ENCODE measurements at regions not wholly inside any gene's neighbourhood (a gene's known extent, or its start where the extent isn't known, plus 50 kb on each side); places are given as distances from the start of the nearest gene placed in this dataset.

DNA sequence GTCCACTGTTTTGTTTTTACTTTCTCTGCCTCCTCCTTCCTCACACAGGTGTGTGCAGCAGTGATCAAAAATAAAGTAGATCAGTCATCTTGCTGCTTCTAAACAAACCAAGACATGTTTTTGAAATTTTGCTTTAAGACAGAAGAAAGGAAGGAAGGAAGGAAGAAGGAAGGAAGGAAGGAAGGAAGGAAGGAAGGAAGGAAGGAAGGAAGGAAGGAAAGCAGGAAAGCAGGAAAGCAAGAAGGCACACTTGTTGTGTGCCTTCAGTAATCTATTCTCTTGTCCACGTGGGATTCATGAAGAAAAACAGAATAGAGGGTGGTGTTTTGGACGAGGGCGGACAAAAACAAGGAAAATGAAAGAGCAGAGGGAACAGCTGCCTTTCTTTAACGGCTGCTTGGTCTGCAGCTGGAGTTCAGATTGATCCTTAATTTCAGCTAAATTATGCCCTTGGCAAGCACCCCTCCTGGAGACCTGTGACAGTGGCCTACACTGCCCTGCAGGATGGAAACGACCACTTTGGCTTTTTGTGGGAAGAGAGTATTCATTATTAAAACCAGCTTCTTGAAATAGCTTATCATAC, 188.5 kb upstream of the IRX3 start:
- no peak for DNase-seq (ENCODE audit: low spot score)

DNA sequence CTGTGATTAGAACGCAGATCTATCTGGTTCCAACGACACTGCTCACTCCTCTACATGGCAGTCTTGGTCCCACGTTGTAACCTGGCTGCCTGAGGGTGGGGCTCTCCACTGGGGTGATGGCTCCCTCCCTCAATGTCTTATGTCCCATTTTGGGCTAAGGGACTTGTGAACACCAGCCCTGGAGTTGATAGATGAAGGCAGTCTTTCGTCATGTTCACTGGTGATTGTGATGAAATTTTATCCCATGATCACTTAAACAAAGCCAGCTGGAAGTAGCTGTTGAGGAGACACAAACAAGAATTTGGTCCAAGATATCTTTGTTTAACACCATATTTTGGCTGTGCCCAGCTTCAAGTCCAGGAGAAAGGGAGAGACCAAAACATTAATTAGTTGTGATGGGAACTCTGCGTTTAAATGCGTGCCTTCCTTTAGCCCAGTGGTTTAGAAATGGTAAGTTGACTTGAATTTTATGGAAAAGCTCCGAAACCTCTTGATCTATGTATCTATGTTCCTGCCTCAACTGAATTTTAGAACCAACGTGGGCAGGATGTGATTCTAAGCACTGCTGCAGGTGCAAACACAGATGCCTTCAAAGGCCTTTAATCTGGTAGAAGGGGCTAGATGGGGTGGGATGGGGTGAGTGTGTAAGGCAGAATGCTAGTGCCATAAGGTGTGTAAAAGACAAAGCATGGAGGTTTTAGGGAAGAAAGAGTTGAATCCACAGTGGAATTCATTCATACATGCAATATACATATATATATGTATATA, 186.8 kb upstream of the IRX3 start:
- DNase-seq (ENCODE audit: low spot score) = no peak

DNA sequence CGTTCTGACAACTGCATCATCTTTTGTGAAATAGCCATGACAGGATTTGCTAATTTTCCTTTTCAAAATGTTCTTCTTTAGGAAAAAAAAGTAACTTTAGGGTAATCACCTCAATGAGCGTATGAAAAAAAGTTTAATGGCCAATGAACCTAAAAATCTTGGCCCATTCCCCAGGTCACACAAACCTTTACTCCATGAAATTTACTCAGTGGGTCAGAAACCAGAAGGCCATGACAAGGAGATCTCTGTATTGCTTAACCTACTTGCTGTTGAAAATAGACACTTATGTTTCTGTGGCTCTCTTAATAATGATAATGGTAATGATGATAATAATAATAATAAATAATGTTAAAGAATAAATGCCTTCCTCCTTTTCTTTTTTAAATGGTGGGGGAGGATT, 180.8 kb upstream of the IRX3 start:
- DNase-seq (ENCODE audit: low spot score) = no peak

DNA sequence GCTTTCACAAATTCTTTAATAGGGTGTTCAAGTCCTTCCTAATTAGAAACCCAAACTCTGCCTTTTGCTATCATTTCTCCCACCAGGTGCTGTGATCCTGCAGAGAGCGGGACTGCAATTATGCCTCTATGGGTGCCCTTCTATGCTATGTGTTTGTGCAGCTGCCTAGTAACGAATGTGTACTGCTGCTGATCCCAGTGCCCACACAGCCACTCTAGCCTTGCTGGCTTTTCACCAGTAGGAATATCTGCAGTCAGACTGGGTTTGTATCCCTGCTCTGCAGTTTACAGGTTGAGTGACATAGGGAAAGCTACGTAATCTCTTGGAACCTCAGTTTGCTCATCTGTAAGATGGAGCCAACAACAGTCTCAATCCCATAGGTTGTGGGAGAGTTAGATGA, 179.6 kb upstream of the IRX3 start:
- DNase-seq (ENCODE audit: low spot score) = no peak

DNA sequence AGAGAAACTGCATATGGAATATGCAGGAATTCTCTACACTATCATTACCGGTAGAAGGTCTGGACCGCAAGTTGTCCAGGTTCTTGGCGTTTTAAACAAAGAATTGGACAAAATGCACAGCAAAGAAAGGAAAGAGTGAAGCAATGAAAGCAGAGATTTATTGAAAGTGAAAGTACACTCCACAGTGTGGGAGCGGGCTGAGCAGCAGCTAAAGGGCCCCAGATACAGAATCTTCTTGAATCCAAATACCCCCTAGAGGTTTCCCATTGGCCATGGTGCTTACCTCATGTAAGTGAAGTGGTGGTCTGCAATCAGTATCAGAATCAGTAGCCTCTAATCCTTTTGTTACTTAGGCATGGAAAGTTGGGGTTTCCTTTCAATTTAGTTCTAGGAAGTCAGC, 178.5 kb upstream of the IRX3 start:
- no peak for DNase-seq (ENCODE audit: low spot score)

DNA sequence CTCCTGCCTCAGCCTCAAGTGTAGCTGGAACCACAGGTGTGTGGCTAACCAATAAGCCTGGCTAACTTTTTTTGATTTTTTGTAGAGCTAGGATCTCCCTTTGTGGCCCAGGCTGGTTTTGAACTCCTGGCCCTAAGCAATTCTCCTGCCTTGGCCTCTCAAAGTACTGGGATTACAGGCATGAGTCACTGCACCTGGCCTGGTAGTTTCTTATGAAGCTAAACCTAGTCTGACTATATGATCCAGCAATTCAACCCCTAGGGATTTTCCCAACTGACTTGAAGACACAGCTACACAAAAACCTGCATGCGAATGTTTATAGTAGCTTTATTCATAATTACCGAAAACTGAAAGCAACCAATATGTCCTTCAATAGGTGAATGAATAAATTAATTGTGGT, 176.2 kb upstream of the IRX3 start:
- DNase-seq (ENCODE audit: low spot score) = no peak

DNA sequence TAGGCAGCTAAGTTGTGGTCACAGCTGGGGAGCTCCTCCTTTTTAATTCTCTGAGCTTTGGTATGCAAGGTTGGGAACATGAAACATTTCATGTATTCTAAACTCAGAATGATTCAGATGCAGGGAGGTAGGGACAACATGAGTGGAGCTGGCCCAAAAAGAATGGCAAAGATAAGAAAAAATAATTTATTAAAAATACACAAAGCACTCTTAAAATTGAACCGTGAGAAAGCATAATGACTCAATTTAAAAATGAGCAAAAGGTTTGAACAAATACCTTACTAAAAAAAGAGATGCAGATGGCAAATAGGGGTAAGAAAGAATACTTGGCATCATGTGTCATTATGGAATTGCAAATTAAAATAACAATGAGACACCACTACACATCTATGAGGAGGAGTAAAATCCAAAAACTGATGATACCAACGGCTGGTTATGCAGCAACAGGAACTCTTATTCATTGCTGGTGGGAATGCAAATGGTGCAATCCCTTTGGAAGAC, 175.6 kb upstream of the IRX3 start:
- no peak for DNase-seq (ENCODE audit: low spot score)

DNA sequence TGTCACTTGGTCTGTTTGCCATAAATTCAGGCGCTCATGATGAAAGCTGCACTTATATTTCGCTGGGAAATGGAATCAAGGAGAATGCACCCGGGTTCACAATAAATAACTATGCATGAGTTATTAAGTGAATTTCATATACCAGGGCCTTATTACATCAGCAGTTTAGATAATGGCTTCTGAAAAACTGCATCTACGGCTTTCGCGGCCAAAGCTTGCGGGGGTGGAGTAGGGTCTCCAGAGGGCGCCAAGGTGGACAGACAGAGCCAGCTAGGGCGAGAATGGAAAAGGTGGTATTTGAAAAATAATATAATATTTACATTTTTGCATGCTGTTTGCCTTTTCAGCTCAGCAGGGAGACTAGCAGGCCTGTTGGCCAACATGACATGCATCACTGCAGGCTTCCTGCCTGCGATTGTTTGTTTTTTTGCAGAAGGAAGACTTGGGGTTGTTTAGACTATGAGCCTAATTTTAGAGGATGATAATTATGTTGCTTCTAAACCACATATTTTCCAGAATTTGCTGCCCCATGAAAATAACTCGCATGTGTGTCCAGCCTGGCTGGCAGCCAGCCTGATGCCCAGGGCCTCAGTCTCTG, 173.8 kb upstream of the IRX3 start:
- no peak for DNase-seq (ENCODE audit: low spot score)

DNA sequence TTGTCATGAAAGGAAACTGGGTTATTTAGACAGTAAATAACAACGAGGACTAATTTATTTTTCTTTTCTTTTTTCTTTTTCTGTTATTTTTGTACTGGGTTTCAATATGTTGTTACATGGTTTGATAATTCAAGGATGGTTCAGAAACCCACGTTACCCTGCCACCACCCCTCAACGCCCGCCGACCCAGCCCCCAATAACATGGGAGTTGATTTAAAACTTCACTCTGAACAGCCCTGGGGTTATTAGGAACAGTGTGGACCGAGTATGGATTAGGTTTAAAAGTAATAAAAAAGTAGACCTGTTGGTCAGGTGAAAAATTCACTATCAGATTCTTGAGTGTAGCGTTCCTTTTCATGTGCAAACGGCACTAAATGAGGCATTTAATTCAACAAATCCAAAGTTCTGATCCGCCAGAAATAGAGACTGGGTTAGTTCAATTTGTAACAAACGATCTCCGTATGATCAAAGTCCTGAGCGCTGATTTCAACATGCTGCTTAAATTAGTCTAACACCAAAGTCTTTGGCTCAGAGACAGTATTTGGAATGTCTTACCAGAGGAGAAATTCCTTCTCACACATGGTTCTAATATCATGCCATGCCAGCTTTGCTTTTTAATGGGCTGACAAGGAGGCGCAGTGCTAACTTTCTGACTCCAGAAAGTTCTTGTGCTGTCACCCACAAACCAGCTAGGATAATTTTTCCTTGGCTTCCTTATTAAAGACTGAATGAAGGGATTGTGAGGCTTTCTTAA, 173.1 kb upstream of the IRX3 start:
- DNase-seq (ENCODE audit: low spot score) = no peak

DNA sequence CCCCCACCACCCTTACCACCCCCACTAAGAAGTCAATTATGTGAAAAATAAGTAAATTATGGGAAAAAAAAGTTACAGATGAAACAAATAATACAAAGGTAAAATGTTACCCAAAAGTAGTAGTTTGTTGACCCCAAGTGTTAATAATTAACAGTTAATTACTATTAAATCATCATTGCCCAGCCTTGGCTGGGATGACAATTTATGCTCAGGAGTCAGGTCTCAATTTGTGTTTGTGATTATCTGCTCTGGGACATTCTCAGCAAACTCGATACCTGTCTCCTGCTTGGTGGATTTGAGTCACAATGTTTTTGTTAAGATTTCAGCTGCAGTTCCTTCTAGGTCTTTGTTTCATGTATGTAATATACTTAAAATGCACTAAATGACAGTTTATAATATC, 172.3 kb upstream of the IRX3 start:
- no peak for DNase-seq (ENCODE audit: low spot score)

DNA sequence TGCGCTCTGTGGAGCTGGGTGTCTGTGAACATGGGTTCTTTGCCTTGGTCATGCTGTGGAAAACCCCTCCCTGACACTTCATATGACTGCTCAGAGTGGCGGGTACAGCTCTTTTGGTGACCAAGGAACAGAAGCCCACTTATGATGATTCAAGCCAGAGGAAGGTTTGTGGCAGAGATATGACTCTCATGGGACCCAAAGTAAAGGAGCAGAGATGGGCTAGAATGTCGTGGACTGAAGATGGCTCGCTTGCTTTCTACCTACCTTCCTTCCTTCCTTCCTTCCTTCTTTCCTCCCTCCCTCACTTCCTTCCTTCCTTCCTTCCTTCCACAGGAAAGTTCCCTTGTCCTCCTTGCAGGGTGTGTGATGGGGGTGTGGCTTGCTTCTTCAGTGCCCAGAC, 169.7 kb upstream of the IRX3 start:
- DNase-seq (ENCODE audit: low spot score) = no peak

DNA sequence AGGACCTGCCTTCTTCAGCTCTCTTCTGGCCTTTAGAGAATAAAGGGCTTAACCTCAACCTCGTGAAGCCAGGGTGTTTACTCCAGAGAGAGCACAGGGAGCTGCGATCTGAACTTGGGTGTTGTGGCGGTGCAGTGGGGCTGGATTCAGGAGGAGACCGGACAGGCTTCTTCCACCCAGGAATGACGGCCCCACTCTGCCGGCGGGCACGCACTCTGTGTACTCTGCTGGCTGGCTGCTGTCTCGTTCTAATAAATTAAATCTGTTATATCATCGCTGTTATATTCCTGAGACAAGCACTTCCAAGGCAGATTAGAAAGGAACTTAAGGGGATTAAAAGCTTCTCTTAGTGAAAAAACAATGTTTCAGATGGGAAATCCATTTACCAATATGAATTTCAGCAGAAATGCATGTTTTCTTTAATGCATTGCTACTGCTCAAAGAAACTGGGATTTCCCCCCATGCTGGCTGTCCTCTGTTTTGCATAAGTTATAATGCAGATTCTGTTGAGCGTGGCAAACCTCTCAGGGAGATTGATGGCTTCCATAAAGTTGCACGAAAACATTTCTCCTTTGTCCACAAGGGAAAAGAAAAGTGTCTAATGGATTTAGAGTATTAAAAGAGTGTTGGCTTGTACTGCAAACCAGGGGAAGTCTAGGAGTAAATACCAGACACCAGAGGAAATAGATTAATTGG, 168.6 kb upstream of the IRX3 start:
- DNase-seq (ENCODE audit: low spot score) = no peak

DNA sequence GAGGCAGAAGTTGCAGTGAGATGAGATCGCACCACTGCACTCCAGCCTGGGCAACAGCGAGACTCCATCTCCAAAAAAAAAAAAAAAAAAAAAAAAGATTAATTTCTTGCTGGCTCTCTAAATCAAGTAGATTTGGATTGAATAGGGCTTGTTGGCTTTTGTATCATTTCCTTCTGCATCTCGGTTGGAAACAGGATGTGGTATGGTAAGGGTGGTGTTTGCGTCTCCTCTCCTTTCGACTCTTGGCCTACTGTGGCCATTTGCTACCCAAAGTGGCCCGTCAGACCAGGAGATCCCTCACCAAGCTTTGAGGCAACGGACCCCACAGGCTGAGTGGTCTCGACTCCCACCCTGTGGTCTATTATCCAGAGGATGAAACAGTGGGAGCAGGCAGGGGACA, 168.0 kb upstream of the IRX3 start:
- DNase-seq (ENCODE audit: low spot score) = no peak

DNA sequence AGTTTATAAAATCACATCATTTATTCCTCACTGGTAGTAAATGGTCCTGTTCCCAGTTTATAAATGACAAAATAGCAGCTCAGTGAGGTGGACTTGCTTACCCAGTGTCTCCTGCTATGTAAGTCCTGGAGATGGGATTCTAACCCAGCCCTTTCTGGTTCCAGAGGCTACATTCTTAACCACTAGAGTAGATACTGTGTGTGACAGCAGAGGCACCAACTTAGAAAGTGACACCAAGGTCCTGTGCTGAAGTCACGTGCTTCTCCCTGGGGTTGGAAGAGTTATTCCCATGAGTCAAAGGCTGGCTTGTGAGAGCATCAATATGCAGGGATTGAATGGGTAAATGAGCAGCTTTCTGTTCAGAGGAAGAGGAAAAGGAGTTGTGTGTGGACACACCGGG, 167.3 kb upstream of the IRX3 start:
- DNase-seq (ENCODE audit: low spot score) = no peak

DNA sequence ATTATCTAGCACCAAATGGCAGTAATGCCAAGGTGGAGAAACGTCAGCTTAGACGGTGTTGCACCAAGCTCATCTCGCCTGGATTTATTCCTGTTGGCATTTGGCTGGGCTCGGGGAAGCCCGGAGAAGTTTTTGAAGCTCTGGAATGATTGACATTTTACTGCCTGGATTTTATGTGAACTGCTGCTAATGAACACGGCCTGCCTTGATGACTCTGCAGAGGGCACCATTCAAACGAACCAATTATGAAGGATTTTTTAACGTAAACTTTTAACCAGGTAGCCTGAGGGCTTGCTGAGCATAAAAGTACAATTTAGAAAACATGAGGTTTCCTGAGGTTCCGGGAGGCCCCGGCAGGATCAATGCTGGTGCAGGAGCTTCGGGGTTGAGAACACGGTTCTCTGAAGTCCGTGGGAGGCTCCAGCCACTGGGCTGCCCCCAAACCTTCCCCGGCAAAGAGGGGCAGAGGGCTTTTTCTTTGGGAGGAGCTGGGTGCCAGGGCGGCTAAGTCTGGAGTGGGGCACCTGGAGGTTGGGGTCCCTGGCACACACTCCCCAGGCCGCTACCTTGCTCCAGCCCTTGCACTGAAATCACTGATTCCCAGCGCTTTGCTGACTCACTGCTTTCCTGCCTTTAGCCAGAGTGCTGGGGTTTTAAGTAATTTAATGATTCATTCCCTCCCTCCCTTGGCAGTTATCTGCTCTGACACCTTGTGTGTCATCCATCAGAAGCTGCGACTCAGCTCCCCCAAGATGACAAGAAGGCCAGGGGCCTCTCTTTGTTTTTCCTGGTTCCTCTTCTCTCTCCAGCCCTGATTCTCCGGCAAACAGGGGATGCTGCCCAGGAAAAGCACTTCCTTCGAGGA, 161.2 kb upstream of the IRX3 start:
- DNase-seq (ENCODE audit: low spot score) = peak; percentile 7

DNA sequence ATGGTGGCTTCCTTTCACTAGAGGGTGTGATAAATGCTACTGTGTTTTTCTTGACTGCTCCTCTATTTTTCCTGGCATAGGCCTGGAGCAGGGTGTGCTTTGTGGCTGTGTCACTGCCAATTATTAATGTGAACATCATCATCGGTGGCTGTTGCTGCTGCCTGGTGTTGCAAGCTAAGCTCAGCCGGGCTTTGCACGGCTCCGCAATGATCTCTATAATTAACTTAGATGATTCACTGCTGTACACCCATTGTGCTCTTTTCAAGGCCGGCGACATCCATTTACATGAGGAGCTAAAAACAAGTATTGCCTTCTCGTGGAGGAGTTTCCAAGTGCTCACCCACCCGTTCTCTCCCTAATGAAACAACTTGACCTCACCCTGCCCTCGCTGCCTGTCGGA, 160.1 kb upstream of the IRX3 start:
- DNase-seq (ENCODE audit: low spot score) = no peak

DNA sequence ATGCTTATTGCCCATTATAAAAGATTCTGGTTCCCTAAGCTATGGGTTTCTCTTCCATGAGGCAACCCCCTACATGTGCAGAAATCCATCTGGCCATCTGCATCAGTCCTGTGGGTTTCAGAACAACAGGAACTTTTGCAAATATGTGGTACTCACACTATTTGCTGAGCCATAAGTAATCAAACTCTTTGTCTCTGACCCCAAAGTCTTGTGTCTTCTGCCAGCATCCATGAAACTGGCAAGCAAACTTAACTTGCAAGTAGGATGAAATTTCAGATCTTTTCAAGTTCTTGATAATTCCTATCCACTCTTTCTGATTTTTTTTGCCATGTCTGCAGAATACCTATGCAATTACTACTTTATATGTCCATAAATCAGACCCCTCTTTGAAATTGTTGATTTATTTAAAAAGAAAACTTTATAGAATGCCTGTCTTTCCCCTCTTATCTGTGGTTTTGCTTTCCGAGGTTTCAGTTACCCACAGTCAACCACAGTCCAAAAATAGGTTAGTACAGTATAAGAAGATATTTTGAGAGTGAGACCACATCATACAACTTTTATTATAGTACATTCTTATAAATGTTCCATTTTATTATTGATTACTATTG, 158.4 kb upstream of the IRX3 start:
- no peak for DNase-seq (ENCODE audit: low spot score)

DNA sequence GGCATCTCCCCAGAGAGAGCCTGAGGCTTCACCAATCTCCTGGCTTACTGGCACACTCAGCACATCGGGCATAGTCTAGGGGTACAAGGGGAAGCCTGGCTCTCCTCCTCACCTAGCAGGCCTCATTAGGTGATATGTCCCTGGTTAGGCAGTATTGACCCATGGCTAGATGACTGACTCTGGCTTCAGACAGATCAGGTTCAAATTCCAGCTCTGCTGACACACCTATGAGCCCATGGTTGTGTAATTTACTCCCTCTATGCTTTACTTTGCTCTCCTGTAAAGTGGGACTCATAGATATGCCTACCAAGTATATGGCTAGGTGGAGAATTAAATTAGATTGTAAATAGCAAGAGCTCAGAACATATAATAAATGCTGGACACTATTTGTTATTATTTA, 157.3 kb upstream of the IRX3 start:
- no peak for DNase-seq (ENCODE audit: low spot score)

DNA sequence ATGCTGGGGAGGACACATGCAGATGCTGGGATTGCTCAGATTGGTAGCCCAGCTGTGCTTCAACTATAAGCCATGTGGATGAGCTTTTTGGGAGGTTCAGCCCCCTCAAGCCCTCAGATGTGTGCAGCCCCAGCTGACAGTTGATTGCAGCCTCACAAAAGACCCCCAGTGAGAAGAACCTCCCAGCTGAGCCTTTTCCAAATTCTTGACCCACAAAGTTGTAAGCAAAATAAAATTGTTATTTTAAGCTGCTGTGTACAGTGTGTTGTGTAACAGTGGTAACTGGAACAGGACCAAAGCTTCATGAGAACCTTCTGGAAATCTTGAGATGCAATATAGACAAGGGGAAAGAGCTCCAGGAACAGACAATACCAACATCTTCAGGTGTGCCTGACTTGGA, 156.8 kb upstream of the IRX3 start:
- no peak for DNase-seq (ENCODE audit: low spot score)

DNA sequence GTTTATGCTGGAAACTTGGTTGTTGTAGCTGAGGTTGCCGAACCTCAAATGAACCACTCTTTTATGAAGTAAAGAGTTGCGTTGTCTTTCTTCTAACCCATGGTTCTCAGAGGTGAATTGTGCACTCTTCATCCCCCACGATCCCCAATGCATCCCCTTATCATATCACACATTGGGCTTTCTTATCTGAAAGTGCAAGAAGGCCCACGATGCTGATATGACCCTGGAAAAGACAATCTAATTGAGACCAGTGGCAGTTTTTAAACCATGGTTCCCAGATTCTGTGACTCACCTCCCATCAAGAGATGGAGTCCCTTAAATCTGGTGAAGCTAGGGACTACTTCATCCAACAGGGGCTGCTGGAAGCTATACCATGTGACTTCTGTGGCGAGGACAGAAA, 156.3 kb upstream of the IRX3 start:
- no peak for DNase-seq (ENCODE audit: low spot score)

DNA sequence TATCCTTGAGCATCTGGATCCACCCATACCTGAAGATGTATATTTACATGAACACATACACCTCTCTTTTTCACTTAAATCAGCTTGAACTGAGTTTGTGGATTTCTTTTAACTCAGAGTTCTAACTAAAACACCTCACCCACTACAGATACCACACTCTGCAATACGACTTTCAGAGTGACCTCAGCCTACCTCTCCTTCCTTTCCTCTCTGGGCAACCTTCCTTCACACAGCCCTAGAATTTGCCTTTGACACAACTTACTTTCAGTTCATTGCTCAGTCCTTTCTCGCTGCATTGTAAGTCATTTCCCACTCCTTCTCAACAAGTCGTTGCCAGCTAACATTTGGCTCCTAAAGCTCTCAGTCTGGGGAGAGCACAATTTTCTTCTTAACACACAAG, 151.9 kb upstream of the IRX3 start:
- no peak for DNase-seq (ENCODE audit: low spot score)
